K562 (cell line): ENCODE measurements at regions not wholly inside any gene's neighbourhood (a gene's known extent, or its start where the extent isn't known, plus 50 kb on each side); places are given as distances from the start of the nearest gene placed in this dataset.

Source experiments
- E2F3 ChIP-seq: fragments of 250-450 bp; sonication (Bioruptor Pico); IDR thresholded peaks from 2 replicates; pipeline ENCODE4 v1.4.0; 2020; ENCODE audit warnings: mild to moderate bottlenecking
- EZH2 ChIP-seq: IDR thresholded peaks from 2 replicates; pipeline ENCODE4 v1.6.1; 2012; ENCODE audit warnings: low read depth, mild to moderate bottlenecking, inconsistent platforms, low read length, borderline replicate concordance
- HNRNPH1 ChIP-seq: fragments of 200-400 bp; formaldehyde crosslinking; optimal IDR thresholded peaks from 2 replicates; pipeline ENCODE3; 2017; ENCODE audit warnings: low read depth, mild to moderate bottlenecking, low read length, moderate library complexity
- IRF9 ChIP-seq: fragments of 450-650 bp; IDR thresholded peaks from 2 replicates; pipeline ENCODE4 v1.6.1; 2016; ENCODE audit warnings: missing biosample characterization, missing genetic modification characterization
- MGA ChIP-seq: fragments of 450-650 bp; IDR thresholded peaks from 2 replicates; pipeline ENCODE4 v1.6.1; 2016; ENCODE audit warnings: mild to moderate bottlenecking, moderate library complexity
- MYC ChIP-seq, 2 experiments: fragments of 250-450 bp in 1 of 2; sonication (Bioruptor Pico) in 1 of 2; IDR thresholded peaks; 2 replicates each; pipeline versions ENCODE4 v1.5.1 to v1.6.1; 2012 to 2021; ENCODE audit warnings: low read depth in 2 of 2, borderline replicate concordance in 1 of 2, improper control_type of control experiment in 1 of 2, low read length in 1 of 2, mild to moderate bottlenecking in 1 of 2, moderate library complexity in 1 of 2
- POLR2A ChIP-seq: fragments of 450-650 bp; conservative IDR thresholded peaks from 2 replicates; pipeline ENCODE4 v1.6.1; 2016
- SMAD1 ChIP-seq: fragments of 150-350 bp; IDR thresholded peaks from 2 replicates; pipeline ENCODE4 v1.6.1; 2014; ENCODE audit warnings: low read length, low read depth; ENCODE audit not compliant: partially characterized antibody
- TF ChIP-seq, protein P1 (sequence below), 2 experiments: fragments of 450-650 bp; formaldehyde crosslinking in 1 of 2; IDR thresholded peaks; 2 replicates each; pipeline versions ENCODE4 v1.4.0 to v1.6.1; 2014 to 2020; ENCODE audit warnings: mild to moderate bottlenecking in 2 of 2, borderline replicate concordance in 1 of 2, low read depth in 1 of 2

DNA sequence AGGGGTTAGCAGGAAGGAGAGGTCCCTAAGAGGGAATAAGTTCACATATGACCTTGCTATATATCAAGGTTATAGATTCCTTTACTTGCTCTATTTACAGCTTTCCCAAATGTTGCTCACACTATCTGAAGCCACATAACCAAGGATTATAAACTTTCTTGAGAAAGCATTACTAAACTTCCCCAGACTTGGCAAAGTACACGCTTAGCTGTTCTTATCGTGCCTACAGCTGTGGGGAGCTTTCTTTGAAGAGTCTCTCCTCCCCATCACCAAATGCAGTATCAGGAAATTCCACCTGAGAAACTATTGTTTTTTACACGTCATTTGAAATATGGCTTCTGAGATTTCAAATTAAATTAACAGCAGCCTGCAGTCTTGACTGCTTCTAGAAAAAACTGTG is 284.5 kb downstream of the CHL1 start:
- TF ChIP-seq HNRNPH1 (no peak), EZH2 (no peak), MYC (IDR thresholded peaks at IDR 0.05; ENCODE audit: low read depth, low read length) (no peak), MYC (CRISPR knock-in tag; IDR thresholded peaks at IDR 0.05; ENCODE audit: borderline replicate concordance, low read depth) (no peak), POLR2A (no peak), IRF9 (no peak), MGA (no peak), SMAD1 (no peak), E2F3 (CRISPR knock-in tag) (no peak)
- TF ChIP-seq, protein P1, sequence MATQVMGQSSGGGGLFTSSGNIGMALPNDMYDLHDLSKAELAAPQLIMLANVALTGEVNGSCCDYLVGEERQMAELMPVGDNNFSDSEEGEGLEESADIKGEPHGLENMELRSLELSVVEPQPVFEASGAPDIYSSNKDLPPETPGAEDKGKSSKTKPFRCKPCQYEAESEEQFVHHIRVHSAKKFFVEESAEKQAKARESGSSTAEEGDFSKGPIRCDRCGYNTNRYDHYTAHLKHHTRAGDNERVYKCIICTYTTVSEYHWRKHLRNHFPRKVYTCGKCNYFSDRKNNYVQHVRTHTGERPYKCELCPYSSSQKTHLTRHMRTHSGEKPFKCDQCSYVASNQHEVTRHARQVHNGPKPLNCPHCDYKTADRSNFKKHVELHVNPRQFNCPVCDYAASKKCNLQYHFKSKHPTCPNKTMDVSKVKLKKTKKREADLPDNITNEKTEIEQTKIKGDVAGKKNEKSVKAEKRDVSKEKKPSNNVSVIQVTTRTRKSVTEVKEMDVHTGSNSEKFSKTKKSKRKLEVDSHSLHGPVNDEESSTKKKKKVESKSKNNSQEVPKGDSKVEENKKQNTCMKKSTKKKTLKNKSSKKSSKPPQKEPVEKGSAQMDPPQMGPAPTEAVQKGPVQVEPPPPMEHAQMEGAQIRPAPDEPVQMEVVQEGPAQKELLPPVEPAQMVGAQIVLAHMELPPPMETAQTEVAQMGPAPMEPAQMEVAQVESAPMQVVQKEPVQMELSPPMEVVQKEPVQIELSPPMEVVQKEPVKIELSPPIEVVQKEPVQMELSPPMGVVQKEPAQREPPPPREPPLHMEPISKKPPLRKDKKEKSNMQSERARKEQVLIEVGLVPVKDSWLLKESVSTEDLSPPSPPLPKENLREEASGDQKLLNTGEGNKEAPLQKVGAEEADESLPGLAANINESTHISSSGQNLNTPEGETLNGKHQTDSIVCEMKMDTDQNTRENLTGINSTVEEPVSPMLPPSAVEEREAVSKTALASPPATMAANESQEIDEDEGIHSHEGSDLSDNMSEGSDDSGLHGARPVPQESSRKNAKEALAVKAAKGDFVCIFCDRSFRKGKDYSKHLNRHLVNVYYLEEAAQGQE (IDR thresholded peaks at IDR 0.05; ENCODE audit: borderline replicate concordance): no peak
- TF ChIP-seq, protein P1 (CRISPR knock-in tag; IDR thresholded peaks at IDR 0.05; ENCODE audit: low read depth): no peak
